H1 (cell line): ENCODE measurements at regions not wholly inside any gene's neighbourhood (a gene's known extent, or its start where the extent isn't known, plus 50 kb on each side); places are given as distances from the start of the nearest gene placed in this dataset.
"Not testable (repeated sequence)": the region's sequence is repeated elsewhere in the genome, so short reads cannot be mapped to it uniquely, and the experiment has no call there.

Experiments
- CTCF ChIA-PET: fragments of 300-600 bp; sonication (Branson Sonifier 250); formaldehyde crosslinking; loops from one replicate; lab custom pipeline; 2021; ENCODE audit not compliant: partially characterized antibody; lab: Charles Lee
- POLR2A ChIA-PET: fragments of 300-600 bp; sonication (Branson Sonifier 250); formaldehyde crosslinking; loops from one replicate; lab custom pipeline; 2021; ENCODE audit warnings: inconsistent platforms; ENCODE audit not compliant: partially characterized antibody; lab: Charles Lee
- DNase-seq, 2 experiments: peaks; one replicate each; pipeline versions ENCODE4 v3.0.0 to v3.0.0-alpha.2; 2010 to 2022; ENCODE audit warnings: low spot score in 2 of 2, low read depth in 1 of 2, mixed read lengths in 1 of 2
- FAIRE-seq: peaks from 2 replicates; lab custom pipeline; 2011; peaks lifted over from hg19 to GRCh38; lab: Jason Lieb, UNC
- H2AFZ ChIP-seq: 2 replicates; pipeline ENCODE4 v1.8.1; 2012; ENCODE audit warnings: low read length, inconsistent platforms
- H2AK5ac ChIP-seq: 2 replicates; pipeline ENCODE4 v1.6.1; 2013; ENCODE audit warnings: low read depth, low read length
- H2BK120ac ChIP-seq: replicated peaks from 2 replicates; pipeline ENCODE3; 2013; ENCODE audit warnings: low read depth, low read length, inconsistent platforms
- H2BK12ac ChIP-seq: 2 replicates; pipeline ENCODE4 v1.6.1; 2013; ENCODE audit warnings: low read depth, low read length
- H2BK15ac ChIP-seq: 2 replicates; pipeline ENCODE4 v1.6.1; 2013; ENCODE audit warnings: low read length
- H2BK20ac ChIP-seq: 2 replicates; pipeline ENCODE4 v1.6.1; 2013; ENCODE audit warnings: low read length
- H2BK5ac ChIP-seq: 2 replicates; pipeline ENCODE4 v1.6.1; 2013; ENCODE audit warnings: low read depth, low read length
- H3K14ac ChIP-seq: 2 replicates; pipeline ENCODE4 v1.6.1; 2013; ENCODE audit warnings: inconsistent platforms; ENCODE audit not compliant: insufficient read length
- H3K18ac ChIP-seq: 2 replicates; pipeline ENCODE4 v1.6.1; 2013; ENCODE audit warnings: low read length; ENCODE audit errors: extremely low read depth
- H3K23ac ChIP-seq: 2 replicates; pipeline ENCODE4 v1.6.1; 2013; ENCODE audit warnings: inconsistent platforms; ENCODE audit not compliant: insufficient read length
- H3K23me2 ChIP-seq: 2 replicates; pipeline ENCODE4 v1.6.1; 2013; ENCODE audit warnings: low read depth, low read length
- H3K27ac ChIP-seq: 2 replicates; pipeline ENCODE4 v1.6.1; 2011; ENCODE audit warnings: low read depth, low read length, inconsistent platforms
- H3K27me3 ChIP-seq, 4 experiments: replicated peaks in 1 of 4; 1 replicate in 1 of 4; 2 replicates in 3 of 4; pipeline versions ENCODE4 v1.6.1 to v1.8.1; 2011 to 2013; ENCODE audit warnings: low read length in 3 of 4, mild to moderate bottlenecking in 3 of 4, inconsistent platforms in 2 of 4, mixed read lengths in 2 of 4, moderate library complexity in 1 of 4; ENCODE audit not compliant: control insufficient read depth in 3 of 4, insufficient read depth in 3 of 4; ENCODE audit errors: extremely low read depth in 1 of 4
- H3K36me3 ChIP-seq, 4 experiments: 2 replicates each; pipeline versions ENCODE4 v1.6.1 to v1.8.1; 2011 to 2013; ENCODE audit warnings: mild to moderate bottlenecking in 4 of 4, low read length in 3 of 4, moderate library complexity in 2 of 4, control low read depth in 1 of 4, inconsistent platforms in 1 of 4; ENCODE audit not compliant: insufficient read depth in 4 of 4, control insufficient read depth in 2 of 4
- H3K4ac ChIP-seq: replicated peaks from 2 replicates; pipeline ENCODE3; 2013; ENCODE audit warnings: low read length, low read depth, mixed read lengths, inconsistent platforms; ENCODE audit not compliant: insufficient read length
- H3K4me1 ChIP-seq, 4 experiments: replicated peaks in 1 of 4; 1 replicate in 1 of 4; 2 replicates in 3 of 4; pipeline versions ENCODE4 v1.6.1 to v1.8.1; 2011 to 2013; ENCODE audit warnings: low read length in 3 of 4, inconsistent platforms in 2 of 4, mixed read lengths in 1 of 4; ENCODE audit not compliant: insufficient read depth in 4 of 4, control insufficient read depth in 3 of 4
- H3K4me2 ChIP-seq, 2 experiments: 2 replicates each; pipeline versions ENCODE4 v1.6.1 to v1.8.1; 2011 to 2013; ENCODE audit warnings: low read depth in 2 of 2, low read length in 2 of 2, control low read depth in 1 of 2, inconsistent platforms in 1 of 2, mild to moderate bottlenecking in 1 of 2; ENCODE audit not compliant: insufficient read depth in 1 of 2
- H3K4me3 ChIP-seq, 4 experiments: fragments of 200-600, 300-600 bp in 1 of 4; sonication (generic), shearing (Covaris generic), sonication (Bioruptor Twin) in 1 of 4; 2 replicates each; pipeline versions ENCODE4 v1.5.1 to v1.8.1; 2011 to 2016; ENCODE audit warnings: low read length in 4 of 4, low read depth in 3 of 4, control low read depth in 2 of 4, inconsistent platforms in 2 of 4, mild to moderate bottlenecking in 2 of 4, mixed read lengths in 1 of 4, moderate library complexity in 1 of 4; ENCODE audit not compliant: insufficient read depth in 2 of 4; ENCODE audit errors: extremely low read depth in 1 of 4
- H3K56ac ChIP-seq: replicated peaks from 2 replicates; pipeline ENCODE3; 2013; ENCODE audit warnings: low read depth, mild to moderate bottlenecking, mixed read lengths, low read length, inconsistent platforms; ENCODE audit not compliant: insufficient read length
- H3K79me1 ChIP-seq: 2 replicates; pipeline ENCODE4 v1.6.1; 2013; ENCODE audit warnings: low read depth, low read length, control low read depth
- H3K79me2 ChIP-seq, 2 experiments: 2 replicates each; pipeline versions ENCODE4 v1.6.1 to v1.8.1; 2012 to 2013; ENCODE audit warnings: low read length in 2 of 2, mild to moderate bottlenecking in 2 of 2, inconsistent platforms in 1 of 2; ENCODE audit not compliant: insufficient read depth in 2 of 2, control insufficient read depth in 1 of 2
- H3K9ac ChIP-seq, 4 experiments: replicated peaks in 1 of 4; 1 replicate in 1 of 4; 2 replicates in 3 of 4; pipeline versions ENCODE4 v1.6.1 to v1.8.1; 2011 to 2013; ENCODE audit warnings: low read depth in 3 of 4, low read length in 3 of 4, control low read depth in 2 of 4, mild to moderate bottlenecking in 2 of 4, moderate library complexity in 2 of 4, inconsistent platforms in 1 of 4; ENCODE audit errors: extremely low read depth in 1 of 4
- H3K9me3 ChIP-seq, 2 experiments: 2 replicates each; pipeline versions ENCODE4 v1.6.1 to v1.8.1; 2012 to 2013; ENCODE audit warnings: mild to moderate bottlenecking in 2 of 2, moderate library complexity in 2 of 2, control low read depth in 1 of 2, inconsistent platforms in 1 of 2, low read depth in 1 of 2, low read length in 1 of 2, mixed read lengths in 1 of 2; ENCODE audit not compliant: insufficient read depth in 2 of 2
- H4K20me1 ChIP-seq, 2 experiments: replicated peaks in 1 of 2; 2 replicates each; pipeline versions ENCODE3 to v1.8.1; 2011 to 2013; ENCODE audit warnings: inconsistent platforms in 2 of 2, low read length in 2 of 2, mild to moderate bottlenecking in 1 of 2; ENCODE audit not compliant: insufficient read depth in 2 of 2, control insufficient read depth in 1 of 2
- H4K5ac ChIP-seq: 2 replicates; pipeline ENCODE4 v1.6.1; 2013; ENCODE audit warnings: low read length, low read depth, mixed read lengths, inconsistent platforms; ENCODE audit not compliant: insufficient read length
- H4K8ac ChIP-seq: 2 replicates; pipeline ENCODE4 v1.8.0; 2013; ENCODE audit warnings: mild to moderate bottlenecking, moderate library complexity, low read length, inconsistent platforms; ENCODE audit not compliant: insufficient read depth; ENCODE audit errors: extremely low read depth
- H4K91ac ChIP-seq: replicated peaks from 2 replicates; pipeline ENCODE3; 2013; ENCODE audit warnings: low read length, mixed read lengths, inconsistent platforms; ENCODE audit not compliant: insufficient read length
- RXRA ChIP-seq: IDR thresholded peaks from 2 replicates; pipeline ENCODE4 v1.6.1; 2011; ENCODE audit warnings: low read depth, mild to moderate bottlenecking, low read length, moderate library complexity; ENCODE audit not compliant: insufficient read depth
- WGBS, 2 experiments: shearing (Covaris generic) in 1 of 2; methylation state at CpG; one replicate each; pipeline versions ENCODE4 v1.1.6 to v1.1.7; 2013 to 2015; ENCODE audit warnings: low lambda C conversion rate in 2 of 2, mixed read lengths in 2 of 2, inconsistent platforms in 1 of 2, low coverage in 1 of 2, missing lambda C conversion rate in 1 of 2; ENCODE audit not compliant: insufficient replicate concordance in 2 of 2, insufficient coverage in 1 of 2, insufficient read length in 1 of 2; ENCODE audit errors: extremely low coverage in 1 of 2, missing lambda C conversion rate in 1 of 2; 5-methylcytosine and 5-hydroxymethylcytosine counted together

DNA sequence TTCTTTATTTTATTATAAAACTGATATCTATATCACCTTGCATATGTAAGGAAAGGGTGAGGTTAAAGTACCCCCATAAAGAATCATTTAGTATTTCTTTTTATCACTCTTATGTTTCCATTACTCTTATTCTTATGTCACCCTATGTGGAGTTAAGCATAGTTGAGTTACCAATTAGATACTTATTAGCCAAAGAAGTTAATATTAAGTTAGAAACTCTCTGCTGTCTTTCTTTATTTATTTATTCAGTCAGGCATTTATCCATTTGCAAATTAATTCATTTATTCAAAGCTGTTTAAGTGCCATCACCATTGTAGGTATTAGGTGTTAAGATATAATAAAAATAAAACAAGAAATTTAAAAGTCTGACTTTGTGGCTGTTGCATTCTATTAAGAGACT is 1279.1 kb upstream of the CITED2 start (continued):
- no peak for TF ChIP-seq RXRA

DNA sequence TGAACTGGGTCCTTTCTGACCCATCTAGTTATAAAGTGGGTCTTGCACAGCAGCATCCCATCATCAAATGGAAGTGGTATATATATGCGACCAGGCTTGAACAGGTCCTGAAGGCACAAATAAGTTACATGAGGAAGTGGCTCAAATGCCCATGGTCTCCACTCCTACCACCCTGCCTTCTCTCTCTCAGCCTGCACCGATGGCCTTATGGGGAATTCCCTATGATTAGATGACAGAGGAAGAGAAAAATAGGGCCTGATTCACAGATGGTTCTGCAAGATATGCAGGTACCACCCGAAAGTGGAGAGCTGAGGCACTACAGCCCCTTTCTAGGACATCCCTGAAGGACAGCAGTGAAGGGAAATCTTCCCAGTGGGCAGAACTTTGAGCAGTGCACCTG is 1275.1 kb upstream of the CITED2 start:
- H2BK5ac ChIP-seq, H3K79me1 ChIP-seq, H3K4me1 ChIP-seq, H3K14ac ChIP-seq, H4K8ac ChIP-seq, H3K4me3 ChIP-seq, H3K27me3 ChIP-seq, H4K91ac ChIP-seq, FAIRE-seq, H2BK12ac ChIP-seq, H3K18ac ChIP-seq, H3K56ac ChIP-seq, H3K27ac ChIP-seq, H3K4me2 ChIP-seq, H2BK20ac ChIP-seq, H2AFZ ChIP-seq, H2BK15ac ChIP-seq, H4K20me1 ChIP-seq, H3K4ac ChIP-seq, H3K79me2 ChIP-seq, CTCF ChIA-PET, H3K36me3 ChIP-seq, POLR2A ChIA-PET, H3K23me2 ChIP-seq, H3K23ac ChIP-seq, H4K5ac ChIP-seq, H3K9ac ChIP-seq, H2AK5ac ChIP-seq, DNase-seq, H2BK120ac ChIP-seq: not testable (repeated sequence)
- WGBS, 2 experiments: 92% methylated on average over 3 of the region's 3 CpGs; no CpG with 5 or more reads in 1 of the 2 experiments
- H3K9me3 ChIP-seq: peaks cover 10 to 12% of the 10 kb centered on the region in 2 experiments; a peak in 3 of 4 replicates

GRCh38 chr6:140647322-140647721 is 1272.9 kb upstream of the CITED2 start:
- H4K5ac ChIP-seq, H3K14ac ChIP-seq, H3K9ac ChIP-seq, H3K79me1 ChIP-seq, H2BK20ac ChIP-seq, H3K56ac ChIP-seq, H2AK5ac ChIP-seq, H2AFZ ChIP-seq, H3K27me3 ChIP-seq, H4K20me1 ChIP-seq, H3K27ac ChIP-seq, H3K23ac ChIP-seq, H3K4me3 ChIP-seq, DNase-seq, H3K23me2 ChIP-seq, H2BK12ac ChIP-seq, H3K79me2 ChIP-seq, H4K91ac ChIP-seq, H3K4ac ChIP-seq, H4K8ac ChIP-seq, H3K4me2 ChIP-seq, H3K36me3 ChIP-seq, H2BK15ac ChIP-seq, FAIRE-seq, H3K4me1 ChIP-seq, POLR2A ChIA-PET, H2BK120ac ChIP-seq, H3K18ac ChIP-seq, H2BK5ac ChIP-seq: not testable (repeated sequence)
- H3K9me3 ChIP-seq: peaks cover 20% of the 10 kb centered on the region in 2 experiments; a peak in 3 of 4 replicates
- CTCF ChIA-PET: interaction anchor here (0.6 kb wide), 1 partner anchor 1326 kb away, joined by 3 read pairs; no protein-coding TSS in a partner anchor
